Nephron (organoid): ENCODE measurements at regions not wholly inside any gene's neighbourhood (a gene's known extent, or its start where the extent isn't known, plus 50 kb on each side); places are given as distances from the start of the nearest gene placed in this dataset.

Source experiments
- H3K27ac Mint-ChIP-seq, 3 experiments: 2 replicates each; pipeline ENCODE4 v1.8.0; 2020; ENCODE audit warnings: mixed read lengths in 3 of 3, mild to moderate bottlenecking in 2 of 3, moderate library complexity in 1 of 3
- H3K27me3 Mint-ChIP-seq: 2 replicates; pipeline ENCODE4 v1.8.0; 2021; ENCODE audit warnings: low read depth, mild to moderate bottlenecking, moderate library complexity, mixed read lengths
- H3K36me3 Mint-ChIP-seq: 2 replicates; pipeline ENCODE4 v1.8.0; 2020; ENCODE audit warnings: low read depth, mixed read lengths
- H3K4me1 Mint-ChIP-seq: 2 replicates; pipeline ENCODE4 v1.8.0; 2020; ENCODE audit warnings: mixed read lengths
- H3K4me3 Mint-ChIP-seq, 3 experiments: 2 replicates each; pipeline ENCODE4 v1.8.0; 2020; ENCODE audit warnings: mild to moderate bottlenecking in 3 of 3, mixed read lengths in 3 of 3, moderate library complexity in 2 of 3
- H3K9me3 Mint-ChIP-seq: 2 replicates; pipeline ENCODE4 v1.8.0; 2020; ENCODE audit warnings: mixed read lengths
- CTCF ChIP-seq, 3 experiments: fragments of 200-600 bp; sonication (generic); IDR thresholded peaks; one replicate each; pipeline ENCODE4 v1.5.0; 2021; ENCODE audit warnings: antibody characterized with exemption in 3 of 3; ENCODE audit not compliant: unreplicated experiment in 3 of 3

- no peak overlapping the region for H3K27ac Mint-ChIP-seq
- H3K36me3 Mint-ChIP-seq, result no peaks in the 10 kb centered on the region
- no peaks in the 10 kb centered on the region for H3K9me3 Mint-ChIP-seq
- no peaks in the 10 kb centered on the region for H3K27me3 Mint-ChIP-seq
- no peak for TF ChIP-seq CTCF (IDR thresholded peaks at IDR 0.05; ENCODE audit: unreplicated experiment in 3 of 3)
- no peak overlapping the region for H3K4me3 Mint-ChIP-seq
- H3K4me1 Mint-ChIP-seq, result no peaks in the 10 kb centered on the region
Measured at GRCh38 chr3:151935446-151935845, 62.0 kb downstream of the SUCNR1 start.

- Mint-ChIP-seq H3K4me3 (no peak overlapping the region), H3K27me3 (no peaks in the 10 kb centered on the region), H3K36me3 (no peaks in the 10 kb centered on the region), H3K27ac (no peak overlapping the region), H3K4me1 (no peaks in the 10 kb centered on the region), H3K9me3 (no peaks in the 10 kb centered on the region)
- TF ChIP-seq CTCF (IDR thresholded peaks at IDR 0.05; ENCODE audit: unreplicated experiment in 3 of 3), result no peak
Measured at GRCh38 chr3:151940481-151940880, 67.0 kb downstream of the SUCNR1 start.

GRCh38 chr3:151943539-151943938 lies 70.1 kb downstream of the SUCNR1 start:
- no peaks in the 10 kb centered on the region for H3K4me1 Mint-ChIP-seq
- TF ChIP-seq CTCF (IDR thresholded peaks at IDR 0.05; ENCODE audit: unreplicated experiment in 3 of 3), result no peak
- H3K27ac Mint-ChIP-seq, result no peak overlapping the region
- H3K9me3 Mint-ChIP-seq, result no peaks in the 10 kb centered on the region
- no peaks in the 10 kb centered on the region for H3K36me3 Mint-ChIP-seq
- H3K4me3 Mint-ChIP-seq, result no peak overlapping the region
- no peaks in the 10 kb centered on the region for H3K27me3 Mint-ChIP-seq

- H3K4me1 Mint-ChIP-seq, result no peaks in the 10 kb centered on the region
- no peak for TF ChIP-seq CTCF (IDR thresholded peaks at IDR 0.05; ENCODE audit: unreplicated experiment in 3 of 3)
- H3K36me3 Mint-ChIP-seq, result no peaks in the 10 kb centered on the region
- H3K27ac Mint-ChIP-seq, result no peak overlapping the region
- no peaks in the 10 kb centered on the region for H3K27me3 Mint-ChIP-seq
- H3K4me3 Mint-ChIP-seq, result no peak overlapping the region
- no peaks in the 10 kb centered on the region for H3K9me3 Mint-ChIP-seq
Measured at GRCh38 chr3:151944356-151944755, 70.9 kb downstream of the SUCNR1 start.

GRCh38 chr3:151946606-151947005 lies 73.2 kb downstream of the SUCNR1 start:
- no peaks in the 10 kb centered on the region for H3K36me3 Mint-ChIP-seq
- no peak for TF ChIP-seq CTCF (IDR thresholded peaks at IDR 0.05; ENCODE audit: unreplicated experiment in 3 of 3)
- no peaks in the 10 kb centered on the region for H3K27me3 Mint-ChIP-seq
- H3K4me3 Mint-ChIP-seq, result no peak overlapping the region
- no peaks in the 10 kb centered on the region for H3K9me3 Mint-ChIP-seq
- H3K4me1 Mint-ChIP-seq, result no peaks in the 10 kb centered on the region
- no peak overlapping the region for H3K27ac Mint-ChIP-seq

GRCh38 chr3:151949706-151950105 lies 76.3 kb downstream of the SUCNR1 start:
- Mint-ChIP-seq H3K36me3 (no peaks in the 10 kb centered on the region), H3K4me3 (no peak overlapping the region), H3K9me3 (no peaks in the 10 kb centered on the region), H3K27me3 (no peaks in the 10 kb centered on the region), H3K4me1 (no peaks in the 10 kb centered on the region), H3K27ac (no peak overlapping the region)
- TF ChIP-seq CTCF (IDR thresholded peaks at IDR 0.05; ENCODE audit: unreplicated experiment in 3 of 3), result no peak
